IMR-90 (cell line): ENCODE measurements at regions not wholly inside any gene's neighbourhood (a gene's known extent, or its start where the extent isn't known, plus 50 kb on each side); places are given as distances from the start of the nearest gene placed in this dataset.

Source experiments
- BHLHE40 ChIP-seq: fragments of 150-350 bp; IDR thresholded peaks from 2 replicates; pipeline ENCODE4 v1.6.1; 2016; ENCODE audit warnings: mild to moderate bottlenecking, low read depth, low read length
- CEBPB ChIP-seq: IDR thresholded peaks from 2 replicates; pipeline ENCODE4 v1.6.1; 2012; ENCODE audit warnings: low read depth, low read length, improper control_type of control experiment
- CTCF ChIP-seq: conservative IDR thresholded peaks from 2 replicates; pipeline ENCODE4 v1.5.1; 2012; ENCODE audit warnings: mild to moderate bottlenecking, low read depth, low read length, improper control_type of control experiment
- FOS ChIP-seq: fragments of 150-350 bp; IDR thresholded peaks from 2 replicates; pipeline ENCODE4 v1.6.1; 2016; ENCODE audit warnings: low read depth, low read length
- MAFK ChIP-seq: IDR thresholded peaks from 2 replicates; pipeline ENCODE4 v1.6.1; 2012; ENCODE audit warnings: low read depth, low read length, improper control_type of control experiment
- MAZ ChIP-seq: IDR thresholded peaks from 2 replicates; pipeline ENCODE4 v1.6.1; 2012; ENCODE audit warnings: low read depth, mild to moderate bottlenecking, low read length, improper control_type of control experiment, moderate library complexity, borderline replicate concordance
- POLR2A ChIP-seq: IDR thresholded peaks from 2 replicates; pipeline ENCODE4 v1.6.1; 2012; ENCODE audit warnings: mild to moderate bottlenecking, low read depth, low read length
- RFX5 ChIP-seq: IDR thresholded peaks from 2 replicates; pipeline ENCODE4 v1.8.0; 2012; ENCODE audit warnings: low read depth, mild to moderate bottlenecking, low read length, moderate library complexity
- SMC3 ChIP-seq: fragments of 150-350 bp; IDR thresholded peaks from 2 replicates; pipeline ENCODE4 v1.6.1; 2016; ENCODE audit warnings: low read depth, mild to moderate bottlenecking, antibody characterized with exemption, low read length, moderate library complexity
- USF2 ChIP-seq: fragments of 150-350 bp; IDR thresholded peaks from 2 replicates; pipeline ENCODE4 v1.6.1; 2017; ENCODE audit warnings: mild to moderate bottlenecking, antibody characterized with exemption, low read length, low read depth

GRCh38 chr13:55566334-55566733 lies 1574.4 kb upstream of the PRR20A start:
- no peak for TF ChIP-seq POLR2A
- no peak for TF ChIP-seq CTCF
- no peak for TF ChIP-seq SMC3
- TF ChIP-seq MAFK: no peak
- TF ChIP-seq CEBPB: no peak
- TF ChIP-seq RFX5: no peak
- no peak for TF ChIP-seq USF2
- no peak for TF ChIP-seq FOS
- TF ChIP-seq MAZ: no peak
- TF ChIP-seq BHLHE40: no peak
